Panc1 (cell line): ENCODE measurements at regions not wholly inside any gene's neighbourhood (a gene's known extent, or its start where the extent isn't known, plus 50 kb on each side); places are given as distances from the start of the nearest gene placed in this dataset.

Source experiments
- ATAC-seq: fragments of 200-7000 bp; cut with Tn5 transposase; 2 replicates; pipeline ENCODE4 v1.9.1; 2020; ENCODE audit warnings: mild to moderate bottlenecking, moderate library complexity
- BruUV-seq: library from RNA; stranded (reverse); fragments of 400-500 nt; replicated peaks from 2 replicates; lab custom pipeline; 2021; lab: Mats Ljungman, UMichigan
- CTCF ChIA-PET: fragments of 300-600 bp; sonication (Branson Sonifier 250); formaldehyde crosslinking; loops from one replicate; lab custom pipeline; 2022; ENCODE audit warnings: antibody characterized with exemption; lab: Charles Lee
- POLR2A ChIA-PET: fragments of 300-600 bp; sonication (Branson Sonifier 250); formaldehyde crosslinking; loops from one replicate; lab custom pipeline; 2022; ENCODE audit warnings: antibody characterized with exemption; lab: Charles Lee
- DNase-seq: peaks from one replicate; pipeline ENCODE4 v3.0.0-alpha.2; 2010; ENCODE audit warnings: low read depth, low spot score
- H3K27ac ChIP-seq: 2 replicates; pipeline ENCODE4 v1.5.1; 2011; ENCODE audit warnings: mild to moderate bottlenecking, low read length, inconsistent platforms
- H3K27me3 ChIP-seq: fragments of 200-500 bp; sonication (Bioruptor generic); 2 replicates; pipeline ENCODE4 v1.6.0; 2014; ENCODE audit warnings: low read length, inconsistent platforms; ENCODE audit not compliant: control insufficient read depth, insufficient read depth
- H3K36me3 ChIP-seq: fragments of 200-500 bp; sonication (Bioruptor generic); 2 replicates; pipeline ENCODE4 v1.5.1; 2014; ENCODE audit warnings: inconsistent platforms, mild to moderate bottlenecking, low read length, moderate library complexity; ENCODE audit not compliant: control insufficient read depth, insufficient read depth
- H3K4me1 ChIP-seq: 2 replicates; pipeline ENCODE4 v1.5.1; 2011; ENCODE audit warnings: inconsistent platforms, mild to moderate bottlenecking, low read length, moderate library complexity; ENCODE audit not compliant: control insufficient read depth, insufficient read depth
- H3K4me3 ChIP-seq, 2 experiments: 2 replicates each; pipeline ENCODE4 v1.5.1; 2011 to 2012; ENCODE audit warnings: low read depth in 2 of 2, low read length in 2 of 2, mild to moderate bottlenecking in 2 of 2, inconsistent platforms in 1 of 2, moderate library complexity in 1 of 2
- H3K9me3 ChIP-seq: fragments of 200-500 bp; sonication (Bioruptor generic); 2 replicates; pipeline ENCODE4 v1.5.1; 2014; ENCODE audit warnings: low read depth, mild to moderate bottlenecking, inconsistent platforms, low read length, moderate library complexity; ENCODE audit not compliant: control insufficient read depth, insufficient read depth
- POLR2AphosphoS5 ChIP-seq: IDR thresholded peaks from 2 replicates; pipeline ENCODE4 v1.6.1; 2012; ENCODE audit warnings: mild to moderate bottlenecking, low read depth, low read length, moderate library complexity
- REST ChIP-seq, 2 experiments: IDR thresholded peaks; 2 replicates each; pipeline ENCODE4 v1.6.1; 2011 to 2012; ENCODE audit warnings: low read depth in 2 of 2, control low read depth in 1 of 2, low read length in 1 of 2, mild to moderate bottlenecking in 1 of 2, moderate library complexity in 1 of 2; ENCODE audit not compliant: insufficient read depth in 1 of 2
- SIN3A ChIP-seq: IDR thresholded peaks from 2 replicates; pipeline ENCODE4 v1.6.1; 2012; ENCODE audit warnings: low read depth, mild to moderate bottlenecking, low read length, moderate library complexity, borderline replicate concordance; ENCODE audit not compliant: insufficient read depth
- TCF7L2 ChIP-seq: IDR thresholded peaks from 2 replicates; pipeline ENCODE4 v1.6.1; 2011; ENCODE audit warnings: mild to moderate bottlenecking, low read depth, low read length, inconsistent platforms
- in situ Hi-C: cut with HindIII; loops from 2 replicates; pipeline ENCODE4 v1.10.0; 2016; ENCODE audit warnings: low sequenced_read_pairs, low pct_unique_long_range_greater_than_20kb
- intact Hi-C: fragments of 100-400 bp; cut with micrococcal nuclease; formaldehyde crosslinking; loops from one replicate; pipeline ENCODE4 v1.10.0; 2022; ENCODE audit not compliant: unreplicated experiment
- TF ChIP-seq, protein P1 (sequence below): fragments of 450-650 bp; IDR thresholded peaks from 2 replicates; pipeline ENCODE4 v1.5.1; 2017; ENCODE audit warnings: mild to moderate bottlenecking

GRCh38 chr7:53100091-53100490 lies 64.7 kb downstream of the POM121L12 start:
- TF ChIP-seq REST (IDR thresholded peaks at IDR 0.05; ENCODE audit: insufficient read depth in 1 of 2, low read depth in 2 of 2, low read length in 1 of 2) (no peak), POLR2AphosphoS5 (no peak), TCF7L2 (no peak), SIN3A (no peak)
- TF ChIP-seq, protein P1, sequence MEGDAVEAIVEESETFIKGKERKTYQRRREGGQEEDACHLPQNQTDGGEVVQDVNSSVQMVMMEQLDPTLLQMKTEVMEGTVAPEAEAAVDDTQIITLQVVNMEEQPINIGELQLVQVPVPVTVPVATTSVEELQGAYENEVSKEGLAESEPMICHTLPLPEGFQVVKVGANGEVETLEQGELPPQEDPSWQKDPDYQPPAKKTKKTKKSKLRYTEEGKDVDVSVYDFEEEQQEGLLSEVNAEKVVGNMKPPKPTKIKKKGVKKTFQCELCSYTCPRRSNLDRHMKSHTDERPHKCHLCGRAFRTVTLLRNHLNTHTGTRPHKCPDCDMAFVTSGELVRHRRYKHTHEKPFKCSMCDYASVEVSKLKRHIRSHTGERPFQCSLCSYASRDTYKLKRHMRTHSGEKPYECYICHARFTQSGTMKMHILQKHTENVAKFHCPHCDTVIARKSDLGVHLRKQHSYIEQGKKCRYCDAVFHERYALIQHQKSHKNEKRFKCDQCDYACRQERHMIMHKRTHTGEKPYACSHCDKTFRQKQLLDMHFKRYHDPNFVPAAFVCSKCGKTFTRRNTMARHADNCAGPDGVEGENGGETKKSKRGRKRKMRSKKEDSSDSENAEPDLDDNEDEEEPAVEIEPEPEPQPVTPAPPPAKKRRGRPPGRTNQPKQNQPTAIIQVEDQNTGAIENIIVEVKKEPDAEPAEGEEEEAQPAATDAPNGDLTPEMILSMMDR, result no peak
- DNase-seq (no peak), ATAC-seq (no peak)
- ChIA-PET CTCF (no interaction called here), POLR2A (no interaction called here)
- intact Hi-C loops (no loop called here), in situ Hi-C loops (no loop called here)
- Histone ChIP-seq H3K4me1 (no peaks in the 10 kb centered on the region), H3K4me3 (no peak overlapping the region), H3K27ac (no peak overlapping the region), H3K9me3 (0 out of 2 replicates have a peak, but pooled peaks cover 3% of the 10 kb centered on the region), H3K36me3 (no peaks in the 10 kb centered on the region), H3K27me3 (no peaks in the 10 kb centered on the region)
- BruUV-seq, result no TSS peak

- no TSS peak for BruUV-seq
- POLR2A ChIA-PET, result no interaction called here
- TF ChIP-seq SIN3A (no peak), POLR2AphosphoS5 (no peak), TCF7L2 (no peak), REST (IDR thresholded peaks at IDR 0.05; ENCODE audit: insufficient read depth in 1 of 2, low read depth in 2 of 2, low read length in 1 of 2) (no peak)
- TF ChIP-seq, protein P1, result no peak
- no peak overlapping the region for H3K4me3 ChIP-seq
- H3K4me1 ChIP-seq, result no peaks in the 10 kb centered on the region
- CTCF ChIA-PET, result no interaction called here
- no peaks in the 10 kb centered on the region for H3K27me3 ChIP-seq
- intact Hi-C loops (no loop called here), in situ Hi-C loops (no loop called here)
- no peak for ATAC-seq
- DNase-seq, result no peak
- 0 out of 2 replicates have a peak, but pooled peaks cover 3% of the 10 kb centered on the region for H3K9me3 ChIP-seq
- no peaks in the 10 kb centered on the region for H3K36me3 ChIP-seq
- no peak overlapping the region for H3K27ac ChIP-seq
Measured at GRCh38 chr7:53101026-53101425, 65.6 kb downstream of the POM121L12 start.
